HG02981 (cell line): ENCODE measurements at regions not wholly inside any gene's neighbourhood (a gene's known extent, or its start where the extent isn't known, plus 50 kb on each side); places are given as distances from the start of the nearest gene placed in this dataset.

Experiments used
- ATAC-seq: cut with Tn5 transposase; IDR thresholded peaks from one replicate; pipeline ENCODE4 v1.9.1; 2021; ENCODE audit warnings: mild to moderate bottlenecking, moderate library complexity; ENCODE audit not compliant: unreplicated experiment

DNA sequence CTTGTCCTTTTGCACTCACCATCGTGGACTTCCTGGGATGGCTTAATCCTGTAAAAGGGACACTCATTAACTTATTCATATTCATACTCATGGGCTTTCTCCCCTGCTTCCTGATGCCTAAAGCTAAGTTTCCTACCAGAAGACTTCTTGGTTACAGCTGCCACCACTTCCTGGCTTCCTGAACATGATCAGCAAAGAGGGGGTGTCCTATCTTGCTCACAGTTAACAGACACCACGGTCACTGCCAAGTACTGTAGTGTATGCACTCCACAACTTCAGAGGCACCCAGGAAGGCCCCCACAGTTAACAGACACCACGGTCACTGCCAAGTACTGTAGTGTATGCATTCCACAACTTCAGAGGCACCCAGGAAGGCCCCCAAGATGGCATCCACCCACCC lies 177.8 kb downstream of the SIPA1L2 start:
- ATAC-seq = no peak

DNA sequence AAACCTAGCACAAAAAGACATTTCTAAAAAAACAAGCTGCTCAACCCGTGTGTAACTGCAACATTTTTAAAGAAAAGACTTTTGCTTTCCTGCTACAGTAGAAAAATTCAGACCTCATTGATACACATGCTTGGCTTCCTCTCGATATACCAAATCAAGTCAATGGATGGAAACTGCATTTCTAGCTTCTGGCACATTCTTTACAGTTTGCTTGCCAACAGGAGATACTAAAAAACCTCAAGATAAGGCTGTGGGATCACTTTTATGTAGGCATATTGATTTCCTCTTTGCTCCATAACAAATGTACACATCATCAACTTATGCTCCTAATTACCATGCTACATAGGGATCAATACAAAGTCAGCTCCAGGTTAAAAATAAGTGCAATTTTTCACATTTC lies 178.4 kb downstream of the SIPA1L2 start:
- no peak for ATAC-seq

DNA sequence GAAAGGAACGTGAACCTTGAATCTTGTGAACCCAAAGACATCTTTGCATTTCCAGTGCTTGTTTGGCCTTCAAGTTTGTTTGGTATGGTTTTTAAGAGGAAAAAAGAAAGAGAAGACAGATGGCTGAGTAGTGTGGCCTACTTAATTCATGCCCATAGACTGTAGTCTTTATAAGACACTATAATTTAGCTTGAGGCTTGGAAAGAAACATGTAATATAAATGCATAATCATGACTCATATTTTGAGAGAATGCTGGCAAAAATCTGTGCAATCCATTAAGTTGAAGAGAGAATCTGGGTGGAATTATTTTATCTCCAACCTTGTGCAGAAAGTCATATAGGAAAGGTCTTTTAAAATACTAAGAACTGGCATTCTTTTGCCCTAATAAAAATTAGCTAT lies 179.3 kb downstream of the SIPA1L2 start:
- ATAC-seq = no peak

DNA sequence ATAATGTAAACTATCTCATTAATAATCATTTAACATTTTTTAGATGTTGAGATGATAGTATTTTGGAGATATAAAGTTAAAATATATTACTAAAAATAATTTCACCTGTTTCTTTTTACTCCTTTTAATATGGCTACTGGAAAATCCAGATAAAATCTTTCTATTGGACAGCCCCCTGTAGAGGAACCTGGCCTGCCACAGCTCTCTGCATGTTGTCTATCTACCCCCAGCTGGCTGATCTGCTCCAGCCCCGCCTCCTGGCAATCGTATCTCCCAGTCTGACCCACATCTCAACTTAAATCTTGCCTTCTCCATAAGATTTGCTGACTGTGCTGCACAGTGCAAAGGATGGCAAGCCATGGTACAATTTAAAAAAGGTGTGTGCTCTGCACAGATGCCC lies 182.8 kb downstream of the SIPA1L2 start:
- ATAC-seq = no peak

DNA sequence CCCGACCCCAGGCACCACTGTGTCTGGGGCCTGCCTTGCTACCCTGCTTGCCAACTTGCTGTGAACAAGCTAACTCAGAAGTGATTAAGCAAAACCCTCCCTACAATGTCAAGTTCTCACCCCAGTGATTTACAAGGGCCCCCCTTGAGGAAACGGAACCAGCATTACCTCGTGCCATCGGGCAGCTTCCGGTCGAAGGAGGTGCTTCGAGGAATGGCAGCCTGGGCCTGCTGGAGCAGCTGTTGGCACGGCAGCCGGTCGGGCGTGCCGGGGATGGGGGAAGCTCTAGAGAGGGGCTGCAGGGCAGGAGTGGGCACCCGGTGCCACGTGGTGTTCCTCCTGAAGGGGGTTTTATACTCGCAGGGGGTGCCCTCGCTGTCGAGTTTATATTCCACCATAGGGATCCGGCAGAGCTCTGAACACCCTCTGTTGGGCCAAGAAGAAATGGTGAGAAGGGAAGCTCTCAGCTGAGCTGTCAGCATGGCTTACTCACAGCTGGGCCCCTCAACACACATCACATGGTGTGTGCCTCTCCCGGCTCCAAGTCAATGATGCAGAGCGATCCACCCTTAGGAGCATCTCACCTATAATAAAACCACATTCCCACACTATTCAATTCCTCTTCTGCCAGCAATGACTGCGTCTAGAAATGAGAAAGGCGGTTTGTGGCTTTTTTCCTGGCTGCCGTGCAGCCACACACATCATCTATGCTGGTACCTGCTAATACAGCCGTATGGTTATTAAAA lies 184.4 kb downstream of the SIPA1L2 start:
- ATAC-seq = no peak

DNA sequence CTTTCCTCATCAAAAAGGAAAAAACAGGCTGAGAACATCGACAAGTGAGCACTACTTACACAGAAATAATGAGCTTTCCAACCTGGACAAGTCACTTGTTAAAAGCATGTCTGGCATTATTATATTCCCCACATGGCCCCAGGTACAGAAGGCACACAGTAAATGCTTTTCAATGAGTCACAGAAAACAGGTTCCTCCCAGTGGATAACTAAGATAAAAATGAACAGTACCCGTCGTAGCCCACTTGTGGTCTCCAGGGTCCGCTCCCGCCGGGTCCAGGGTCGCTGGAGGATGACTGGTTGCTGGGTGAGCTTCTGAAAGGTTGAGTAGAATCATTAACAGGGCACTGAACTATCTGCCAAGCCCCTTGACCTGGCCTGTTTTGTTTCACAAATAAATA lies 186.6 kb downstream of the SIPA1L2 start:
- no peak for ATAC-seq

DNA sequence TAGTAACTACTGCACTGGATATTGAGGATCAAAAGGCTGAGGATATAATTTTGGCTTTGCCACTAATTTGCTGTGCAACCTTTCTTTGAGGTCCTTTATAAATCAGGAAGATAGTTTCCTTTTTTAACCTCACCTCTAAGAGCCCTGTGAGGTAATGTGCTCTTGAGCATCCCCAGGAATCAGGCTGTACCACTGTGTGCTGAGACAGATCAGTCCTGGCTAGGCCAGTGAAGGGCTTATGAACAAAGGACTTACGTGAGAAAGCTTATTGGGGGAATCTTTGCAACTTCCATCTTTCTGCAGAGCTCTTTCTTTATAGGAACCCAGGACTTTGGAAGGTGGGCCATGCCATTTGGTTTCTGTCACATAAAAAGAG lies 188.9 kb downstream of the SIPA1L2 start:
- ATAC-seq = no peak

DNA sequence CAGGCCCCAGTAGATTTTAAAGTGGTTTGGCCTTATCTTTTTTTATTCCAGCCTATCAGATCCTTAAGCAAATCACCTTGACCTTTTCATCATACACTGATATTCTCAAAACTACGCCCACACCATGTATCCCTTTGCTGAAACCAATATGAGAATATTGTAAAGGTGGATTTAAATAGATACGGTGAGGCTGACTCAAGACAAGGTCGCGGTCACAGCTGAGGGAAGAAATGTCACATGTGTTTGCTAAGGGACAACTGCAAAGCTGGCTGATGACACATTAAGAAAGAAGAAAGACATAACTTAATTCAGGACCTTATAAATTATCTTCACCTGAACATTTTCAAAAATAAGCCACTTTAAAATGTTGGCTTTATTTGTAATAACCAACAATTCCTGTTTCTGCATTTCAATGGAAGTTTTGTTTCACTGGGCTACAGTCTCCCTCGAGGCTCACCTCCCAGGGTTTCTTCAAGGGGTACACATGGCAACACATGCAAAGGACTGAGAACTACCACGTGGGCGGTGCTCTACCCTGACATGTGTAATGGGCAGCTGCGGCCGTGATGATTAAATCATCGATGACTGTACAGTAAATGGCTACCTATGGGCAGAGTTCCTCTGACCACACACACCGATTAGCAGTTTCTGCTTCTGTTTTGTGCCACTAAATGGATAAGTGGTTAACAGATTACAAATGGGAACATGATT lies 189.5 kb downstream of the SIPA1L2 start:
- ATAC-seq = no peak

DNA sequence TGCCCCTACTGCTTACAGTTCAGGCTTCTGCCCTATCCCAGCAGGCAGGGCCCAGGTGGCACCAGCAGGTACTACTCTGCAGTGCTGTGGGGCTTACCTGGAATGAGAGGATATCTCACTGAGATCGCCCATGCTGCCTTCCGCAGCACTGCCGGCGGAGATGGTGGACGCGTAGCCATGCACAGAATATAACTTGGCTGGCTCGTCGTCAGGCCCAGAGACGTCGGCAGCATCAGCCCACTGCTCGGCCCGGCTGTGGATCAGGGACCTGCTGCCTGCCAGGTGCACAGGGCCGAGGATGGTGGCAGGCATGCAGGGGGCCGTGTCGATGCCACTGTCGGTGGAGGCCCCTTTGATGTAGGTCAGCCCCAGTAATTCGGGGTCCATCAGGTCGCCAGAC lies 190.9 kb downstream of the SIPA1L2 start:
- no peak for ATAC-seq

DNA sequence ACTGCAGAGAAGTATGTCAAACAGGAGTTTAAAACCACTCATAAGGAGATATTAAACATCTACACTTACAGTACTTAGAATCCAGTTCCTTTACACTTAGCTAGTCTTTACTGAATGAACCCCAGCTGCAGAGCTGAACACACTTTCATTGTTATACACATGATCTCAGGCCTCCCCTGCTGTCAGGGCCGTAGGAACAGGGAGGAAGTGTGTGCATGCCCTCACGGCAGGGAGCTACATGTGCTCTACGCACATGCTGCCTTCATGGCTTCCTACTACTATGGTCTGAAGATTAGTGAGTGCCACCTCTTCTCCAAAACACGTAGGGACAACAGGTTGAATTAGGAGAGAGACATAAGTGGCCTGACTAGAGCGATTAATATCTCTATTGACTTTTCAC lies 191.5 kb downstream of the SIPA1L2 start:
- ATAC-seq = no peak

DNA sequence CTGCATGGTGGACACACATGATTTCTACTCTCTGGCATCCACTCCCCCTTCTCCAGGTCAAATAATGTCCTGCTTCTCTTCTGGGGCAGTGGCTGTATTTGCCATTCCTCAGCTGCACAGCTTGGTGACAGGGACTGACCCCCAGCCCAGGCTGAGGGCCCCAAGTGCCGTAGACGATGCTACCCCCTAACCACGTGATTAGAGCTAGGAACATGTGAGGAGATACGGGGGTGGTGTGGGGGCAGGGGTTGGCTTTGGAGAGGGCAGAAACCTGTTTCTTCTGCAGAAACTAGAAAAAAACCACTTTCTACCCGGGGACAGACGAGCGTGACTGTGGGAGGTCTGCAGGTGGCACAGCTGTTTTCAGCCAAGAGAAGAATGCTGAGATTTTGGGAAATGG lies 192.4 kb downstream of the SIPA1L2 start:
- no peak for ATAC-seq

DNA sequence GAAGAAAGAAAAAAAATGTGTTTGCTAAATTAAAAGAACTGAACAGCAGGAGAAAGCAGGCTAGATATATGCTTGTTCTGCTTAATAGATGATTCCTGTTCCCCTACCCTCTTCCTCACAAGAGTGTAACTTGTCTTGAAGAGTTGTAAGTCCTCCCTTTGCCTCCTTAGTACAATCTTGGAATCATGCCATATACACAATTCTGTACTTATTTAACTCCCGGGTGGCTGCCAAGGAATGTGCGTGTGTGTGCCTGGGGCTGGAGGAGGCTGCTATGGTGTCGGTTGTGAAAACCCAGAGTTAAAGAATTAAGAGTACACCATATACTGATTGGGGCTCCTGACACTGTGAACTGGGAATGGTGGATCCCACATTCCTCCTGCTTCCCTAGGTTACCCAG lies 194.2 kb downstream of the SIPA1L2 start:
- ATAC-seq = no peak

DNA sequence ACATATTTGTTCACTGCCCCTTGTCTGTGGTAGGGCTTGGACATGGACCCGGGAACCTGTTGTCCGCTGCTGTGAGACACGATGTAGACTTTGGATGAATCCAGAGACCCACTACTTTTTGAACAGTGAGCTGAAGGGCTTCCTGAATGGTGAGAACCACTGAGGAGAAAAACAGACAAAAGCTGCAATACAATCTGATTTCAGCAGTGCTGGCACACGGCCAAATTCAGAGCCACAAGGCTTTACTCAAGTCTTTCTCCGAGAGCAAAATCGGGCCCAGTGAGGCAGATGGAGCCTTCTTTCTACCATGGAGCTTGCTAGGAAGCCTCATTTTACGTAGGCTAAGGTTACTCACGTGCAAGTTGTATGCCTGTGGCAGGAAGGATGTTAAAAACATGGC lies 197.6 kb downstream of the SIPA1L2 start:
- ATAC-seq = no peak

DNA sequence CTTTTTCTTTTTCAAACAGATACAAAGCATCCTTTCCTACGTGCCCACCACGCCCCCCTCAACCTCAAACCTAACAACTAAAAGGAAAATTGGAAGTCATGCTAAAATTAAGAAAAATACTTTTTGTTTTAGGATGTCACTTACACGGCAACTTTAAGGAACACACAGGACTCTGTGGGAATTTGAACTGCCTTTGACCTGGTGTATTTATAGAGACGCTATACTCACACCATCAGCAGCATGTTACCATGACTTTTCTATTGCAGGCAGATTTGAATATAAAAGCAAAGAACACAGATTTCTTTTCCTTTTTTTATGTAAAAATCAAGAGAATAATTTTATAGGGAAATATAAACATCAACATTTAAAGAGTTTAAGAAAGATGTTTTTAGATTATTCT lies 198.2 kb downstream of the SIPA1L2 start:
- no peak for ATAC-seq

DNA sequence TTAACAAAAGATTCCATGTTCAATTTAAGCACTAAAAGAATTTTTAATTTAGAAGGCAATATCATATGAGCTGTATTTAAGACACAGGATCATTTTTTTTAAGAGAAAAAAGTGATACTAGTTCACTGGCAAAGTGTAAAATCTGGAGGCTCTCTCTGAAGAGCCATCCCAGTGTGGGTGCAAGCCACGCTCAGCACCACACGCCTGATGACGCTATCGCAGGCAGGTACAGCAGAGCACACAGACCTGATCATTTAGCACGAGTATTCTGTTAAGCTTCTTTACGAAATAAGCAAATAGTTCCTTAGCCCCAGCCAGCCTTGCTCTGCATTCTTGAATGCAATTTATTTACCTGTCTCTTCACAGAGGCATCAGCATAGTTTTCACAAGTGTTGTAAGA lies 198.6 kb downstream of the SIPA1L2 start:
- no peak for ATAC-seq

DNA sequence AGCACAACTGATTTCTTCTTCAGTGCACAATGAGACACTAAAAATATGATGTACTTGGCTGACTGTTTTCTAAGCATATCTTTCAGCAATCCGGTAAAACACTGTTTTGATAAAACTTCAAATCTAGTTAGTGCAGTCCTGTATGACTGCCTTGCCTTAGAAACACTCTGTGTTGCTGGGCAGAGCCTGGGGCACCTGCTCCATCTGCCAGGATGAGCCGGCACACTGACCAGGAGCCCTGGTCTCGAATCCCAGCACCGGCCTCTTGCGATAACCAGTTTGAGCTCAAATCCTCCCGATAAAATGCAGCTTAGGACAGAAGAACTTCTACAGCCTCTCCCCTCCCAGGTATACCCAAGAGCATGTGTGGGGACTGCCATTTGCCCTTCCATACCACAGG lies 199.5 kb downstream of the SIPA1L2 start:
- no peak for ATAC-seq

DNA sequence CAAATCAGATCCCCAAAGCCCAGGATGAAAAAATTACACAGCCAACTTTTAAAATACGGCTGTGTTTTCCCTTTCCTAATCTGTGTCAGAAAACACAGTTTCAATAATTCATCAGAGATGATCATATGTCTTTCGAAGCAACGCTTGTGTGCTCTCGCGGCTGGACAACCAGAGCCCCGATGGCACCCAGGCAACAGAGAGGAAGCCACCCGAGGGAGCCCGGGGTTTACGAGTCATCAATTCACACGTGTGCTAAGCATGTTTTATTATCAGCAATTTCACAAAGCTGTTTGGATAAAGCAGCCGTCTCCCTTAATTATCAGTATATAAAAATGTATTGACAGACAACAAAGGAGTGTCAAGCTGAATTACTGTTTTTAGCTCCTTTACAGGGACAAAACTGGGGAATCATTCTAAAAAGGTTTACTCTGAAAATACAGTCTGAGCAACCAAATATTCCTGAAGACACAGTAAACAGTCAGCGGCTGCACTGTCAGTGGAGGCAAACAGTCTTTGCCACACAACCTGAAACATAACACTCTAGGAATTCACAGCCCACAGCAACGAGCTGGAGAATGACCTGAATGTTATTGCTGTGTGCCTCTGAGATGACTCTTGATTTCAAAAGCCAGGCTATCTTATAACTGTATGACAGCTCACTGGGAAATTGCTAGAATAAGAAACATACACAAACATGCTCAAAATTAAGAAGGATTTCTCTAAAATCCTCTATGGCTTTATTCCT lies 201.0 kb downstream of the SIPA1L2 start:
- no peak for ATAC-seq

DNA sequence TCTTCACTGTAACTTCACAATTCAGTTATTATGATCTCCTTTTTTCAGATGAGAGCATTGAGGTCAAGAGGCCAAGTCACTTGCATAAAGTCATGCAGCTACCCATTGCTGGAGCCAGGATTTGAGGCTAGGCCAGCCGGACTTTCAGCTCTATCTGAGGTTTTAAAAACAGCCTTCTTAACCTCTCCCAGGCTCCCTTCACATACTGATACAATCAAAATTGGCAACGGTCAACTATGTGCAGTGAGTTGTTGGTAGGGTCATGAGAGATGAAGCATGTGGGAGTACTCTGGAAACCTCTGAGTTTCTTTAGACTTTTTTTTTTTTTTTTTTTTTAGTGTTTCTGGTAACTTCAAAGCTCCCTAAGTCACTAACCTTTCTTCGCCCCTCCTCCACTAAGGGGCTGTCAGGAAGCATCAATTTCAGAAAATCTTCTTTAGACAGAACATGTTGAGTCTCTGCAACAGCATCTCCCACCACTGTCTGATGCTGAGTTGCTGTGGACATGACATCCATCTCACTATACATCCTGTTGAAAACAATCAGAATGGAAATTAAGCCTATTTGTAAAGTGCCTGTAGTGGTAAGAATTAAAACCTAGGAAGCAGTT lies 201.8 kb downstream of the SIPA1L2 start:
- no peak for ATAC-seq

DNA sequence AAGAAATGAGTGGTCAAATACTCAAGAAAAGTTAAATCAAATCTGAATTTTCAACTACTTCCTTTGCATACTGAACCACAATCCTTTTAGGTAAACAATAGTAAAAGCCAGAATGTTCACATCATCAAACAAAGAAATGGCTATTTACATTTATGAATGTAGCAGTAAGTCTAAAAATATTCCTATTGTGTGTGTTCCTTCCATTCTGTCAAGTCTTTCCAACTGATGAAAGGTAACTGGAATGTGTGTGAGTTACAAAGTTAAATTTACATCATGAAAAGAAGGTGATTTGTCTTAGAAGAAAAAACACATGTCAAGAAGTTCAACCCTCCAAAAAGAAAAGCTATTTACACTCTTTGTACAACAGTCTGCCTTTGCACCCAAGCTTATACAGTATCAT lies 203.1 kb downstream of the SIPA1L2 start:
- ATAC-seq = no peak

DNA sequence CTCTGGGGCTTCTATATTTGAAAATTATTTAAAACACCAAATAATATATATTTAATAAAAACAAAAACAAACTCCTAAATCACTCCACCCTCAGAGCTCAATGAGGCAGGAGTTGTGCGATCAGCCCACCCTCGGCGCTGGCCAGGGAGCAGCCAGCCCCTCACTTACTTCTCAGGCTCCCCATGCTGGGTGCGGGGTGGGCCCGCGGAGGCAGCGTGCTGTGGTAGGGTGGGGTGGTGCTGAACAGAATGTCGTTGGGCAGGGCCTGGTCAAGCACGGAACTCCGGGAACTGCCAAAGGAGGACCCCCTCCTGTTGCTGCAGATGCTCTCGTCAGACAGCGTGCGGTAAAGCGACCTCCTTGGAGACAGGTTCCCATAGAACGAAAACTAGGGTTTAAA lies 204.5 kb downstream of the SIPA1L2 start:
- ATAC-seq = no peak

DNA sequence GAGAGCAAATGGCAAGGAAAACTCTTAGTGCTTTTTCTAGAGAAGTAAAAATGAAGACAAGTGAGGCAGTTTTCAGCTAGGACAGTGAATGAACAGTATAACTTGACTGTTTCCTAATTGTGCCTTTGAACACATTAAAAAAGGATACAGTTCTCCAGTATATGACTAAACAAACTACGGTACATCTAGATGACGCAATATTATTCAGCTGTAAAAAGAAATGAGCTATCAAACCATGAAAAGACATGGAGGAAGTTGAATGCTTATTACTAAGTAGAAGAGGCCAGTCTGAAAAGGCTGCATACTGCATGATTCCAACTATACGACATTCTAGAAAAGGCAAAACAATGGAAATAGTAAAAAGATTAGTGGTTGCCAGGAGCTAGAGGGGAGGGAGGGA lies 206.3 kb downstream of the SIPA1L2 start:
- no peak for ATAC-seq

DNA sequence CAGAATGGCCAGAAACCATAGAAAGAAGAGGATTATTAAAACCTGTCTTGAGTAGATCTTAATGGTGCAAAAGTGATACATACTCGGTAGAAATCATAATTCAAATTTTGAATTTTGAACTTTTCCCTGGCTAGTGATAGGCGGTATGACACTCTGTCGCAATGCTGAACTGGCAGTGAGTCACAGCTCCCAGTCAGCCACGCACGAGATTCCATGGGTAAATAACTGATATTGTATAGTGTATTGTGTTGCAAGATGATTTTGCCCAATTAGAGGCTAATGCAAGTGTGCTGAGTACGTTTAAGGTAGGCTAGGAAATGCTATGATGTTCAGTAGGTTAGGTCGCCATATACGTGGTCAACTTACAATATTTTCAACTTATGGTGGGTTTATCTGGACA lies 207.0 kb downstream of the SIPA1L2 start:
- no peak for ATAC-seq
